ENCODE measurements at regions not wholly inside any gene's neighbourhood (a gene's known extent, or its start where the extent isn't known, plus 50 kb on each side); places are given as distances from the start of the nearest gene placed in this dataset.

GRCh38 chr2:224206816-224207215 lies 167.7 kb upstream of the SERPINE2 start:
- TF ChIP-seq POLR2A (IDR thresholded peaks at IDR 0.05; ENCODE audit: low read depth, low read length): no peak
- TF ChIP-seq TAF1 (IDR thresholded peaks at IDR 0.05; ENCODE audit: low read depth, low read length): no peak
- TF ChIP-seq POLR2AphosphoS5 (IDR thresholded peaks at IDR 0.05; ENCODE audit: low read depth, low read length): no peak
